ENCODE measurements at regions not wholly inside any gene's neighbourhood (a gene's known extent, or its start where the extent isn't known, plus 50 kb on each side); places are given as distances from the start of the nearest gene placed in this dataset.
"Not testable (repeated sequence)": the region's sequence is repeated elsewhere in the genome, so short reads cannot be mapped to it uniquely, and the experiment has no call there.

DNA sequence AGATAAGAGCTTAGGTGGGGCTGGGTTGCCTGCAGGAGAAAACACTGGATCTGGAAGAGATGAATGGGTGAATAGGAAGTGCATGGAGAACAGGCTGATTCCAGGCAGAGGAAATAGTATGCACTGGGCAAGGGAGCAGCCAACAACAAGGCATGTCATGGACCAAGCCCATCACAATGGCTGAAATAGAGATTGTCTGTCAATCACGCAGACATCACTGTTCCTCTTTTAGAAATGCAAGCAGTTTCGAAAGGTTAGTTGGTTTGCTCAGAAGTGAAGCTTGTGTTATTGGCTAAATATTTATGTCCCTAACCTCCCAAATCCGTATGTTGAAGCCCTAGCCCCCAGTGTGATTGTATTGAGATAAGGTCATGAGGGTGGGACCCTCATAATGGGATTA, 621.7 kb upstream of the CDH11 start:
- TF ChIP-seq, protein P1, sequence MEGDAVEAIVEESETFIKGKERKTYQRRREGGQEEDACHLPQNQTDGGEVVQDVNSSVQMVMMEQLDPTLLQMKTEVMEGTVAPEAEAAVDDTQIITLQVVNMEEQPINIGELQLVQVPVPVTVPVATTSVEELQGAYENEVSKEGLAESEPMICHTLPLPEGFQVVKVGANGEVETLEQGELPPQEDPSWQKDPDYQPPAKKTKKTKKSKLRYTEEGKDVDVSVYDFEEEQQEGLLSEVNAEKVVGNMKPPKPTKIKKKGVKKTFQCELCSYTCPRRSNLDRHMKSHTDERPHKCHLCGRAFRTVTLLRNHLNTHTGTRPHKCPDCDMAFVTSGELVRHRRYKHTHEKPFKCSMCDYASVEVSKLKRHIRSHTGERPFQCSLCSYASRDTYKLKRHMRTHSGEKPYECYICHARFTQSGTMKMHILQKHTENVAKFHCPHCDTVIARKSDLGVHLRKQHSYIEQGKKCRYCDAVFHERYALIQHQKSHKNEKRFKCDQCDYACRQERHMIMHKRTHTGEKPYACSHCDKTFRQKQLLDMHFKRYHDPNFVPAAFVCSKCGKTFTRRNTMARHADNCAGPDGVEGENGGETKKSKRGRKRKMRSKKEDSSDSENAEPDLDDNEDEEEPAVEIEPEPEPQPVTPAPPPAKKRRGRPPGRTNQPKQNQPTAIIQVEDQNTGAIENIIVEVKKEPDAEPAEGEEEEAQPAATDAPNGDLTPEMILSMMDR (IDR thresholded peaks at IDR 0.05; ENCODE audit: low read depth, low read length, missing control alignments) = no peak
- no peak overlapping the region for H3K4me3 ChIP-seq (replicated peaks; ENCODE audit: low read depth, low read length)
- no peak for DNase-seq (ENCODE audit: extremely low read depth, low read depth)

- no peak overlapping the region for H3K4me3 ChIP-seq (replicated peaks; ENCODE audit: low read depth, low read length)
- TF ChIP-seq, protein P1 (IDR thresholded peaks at IDR 0.05; ENCODE audit: low read depth, low read length, missing control alignments) = no peak
- DNase-seq (ENCODE audit: extremely low read depth, low read depth) = no peak
Measured at GRCh38 chr16:65740711-65741110, 618.8 kb upstream of the CDH11 start.

DNA sequence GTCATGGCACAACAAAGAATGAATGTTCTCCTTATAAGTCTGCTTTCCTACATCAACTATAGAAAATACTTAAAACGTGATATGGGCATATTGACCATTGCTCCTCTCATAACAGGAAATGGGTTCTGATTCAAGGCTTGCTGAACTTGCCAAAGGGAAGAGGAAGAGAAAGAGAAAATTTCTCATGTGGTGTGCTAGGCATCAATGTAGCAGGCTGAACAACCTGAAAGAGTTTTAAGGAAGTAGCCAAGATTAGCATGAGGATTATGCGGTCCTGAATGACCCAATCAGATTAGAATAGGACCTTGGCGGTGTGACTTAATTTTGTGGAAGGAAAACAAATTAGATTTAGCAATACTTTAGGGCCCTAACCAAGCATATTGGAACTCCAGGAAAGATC, 617.7 kb upstream of the CDH11 start:
- no peak overlapping the region for H3K4me3 ChIP-seq (replicated peaks; ENCODE audit: low read depth, low read length)
- TF ChIP-seq, protein P1 (IDR thresholded peaks at IDR 0.05; ENCODE audit: low read depth, low read length, missing control alignments) = no peak
- DNase-seq (ENCODE audit: extremely low read depth, low read depth) = no peak

DNA sequence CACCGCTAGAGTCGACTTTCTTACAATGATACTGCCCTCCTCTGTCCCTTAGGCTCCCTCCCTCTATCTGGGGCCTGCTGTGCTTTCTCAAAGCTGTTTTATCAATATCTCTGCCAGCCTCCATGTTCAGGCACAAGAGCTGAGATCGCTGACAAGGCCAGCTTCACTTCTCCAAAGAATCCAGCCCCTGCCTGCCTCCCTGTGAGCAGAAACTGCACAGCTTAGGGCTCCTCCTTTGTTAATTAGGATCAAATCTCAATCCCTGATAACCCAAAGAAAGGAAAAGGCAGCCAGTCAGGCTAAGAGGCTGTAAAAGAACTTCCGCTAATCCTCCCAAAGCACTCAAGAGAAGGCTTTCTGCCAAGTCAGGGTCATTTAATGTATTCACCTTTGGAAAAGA, 616.0 kb upstream of the CDH11 start:
- DNase-seq (ENCODE audit: extremely low read depth, low read depth) = no peak
- TF ChIP-seq, protein P1 (IDR thresholded peaks at IDR 0.05; ENCODE audit: low read depth, low read length, missing control alignments) = no peak
- no peak overlapping the region for H3K4me3 ChIP-seq (replicated peaks; ENCODE audit: low read depth, low read length)

DNA sequence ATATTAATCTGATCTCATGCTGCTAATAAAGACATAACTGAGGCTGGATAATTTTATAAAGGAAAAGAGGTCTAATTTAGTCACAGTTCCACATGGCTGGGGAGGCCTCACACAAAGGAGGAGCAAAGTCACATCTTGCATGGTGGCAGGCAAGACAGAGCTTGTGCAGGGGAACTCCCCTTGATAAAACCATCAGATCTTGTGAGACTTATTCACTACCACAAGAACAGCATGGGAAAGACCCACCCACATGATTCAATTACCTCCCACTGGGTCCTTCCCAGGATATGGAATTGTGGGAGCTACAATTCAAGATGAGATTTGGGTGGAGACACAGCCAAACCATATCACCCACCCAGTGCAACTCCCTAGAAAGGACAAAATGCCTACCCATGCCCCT, 613.8 kb upstream of the CDH11 start:
- not testable (repeated sequence) for DNase-seq (ENCODE audit: extremely low read depth, low read depth); H3K4me3 ChIP-seq (replicated peaks; ENCODE audit: low read depth, low read length)

GRCh38 chr16:65733721-65734120, 611.9 kb upstream of the CDH11 start:
- DNase-seq (ENCODE audit: extremely low read depth, low read depth) = no peak
- no peak overlapping the region for H3K4me3 ChIP-seq (replicated peaks; ENCODE audit: low read depth, low read length)
- TF ChIP-seq, protein P1 (IDR thresholded peaks at IDR 0.05; ENCODE audit: low read depth, low read length, missing control alignments) = no peak

DNA sequence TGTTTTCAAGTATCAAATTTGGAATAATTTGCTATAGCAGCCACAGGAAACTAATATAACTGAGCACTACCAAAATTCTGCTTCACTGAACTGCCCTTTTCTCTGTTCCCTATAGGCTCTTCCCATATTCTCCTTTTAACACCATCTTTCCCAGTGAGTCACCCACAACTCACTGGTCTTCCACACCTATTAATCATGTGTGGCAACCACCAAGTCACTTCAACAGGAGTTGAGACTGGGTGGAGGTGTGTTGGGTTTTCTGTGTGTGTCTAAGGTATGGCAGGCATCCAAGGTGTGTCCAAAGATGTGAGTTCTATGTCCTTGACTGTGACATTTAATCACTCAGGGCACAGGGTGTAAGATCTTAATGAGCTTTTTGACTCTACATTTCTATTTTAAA, 610.0 kb upstream of the CDH11 start:
- TF ChIP-seq, protein P1 (IDR thresholded peaks at IDR 0.05; ENCODE audit: low read depth, low read length, missing control alignments) = no peak

More for the DNA sequence above, 610.0 kb upstream of the CDH11 start:
- H3K4me3 ChIP-seq (replicated peaks; ENCODE audit: low read depth, low read length) = no peak overlapping the region
- no peak for DNase-seq (ENCODE audit: extremely low read depth, low read depth)
